Keratinocyte (primary cell): ENCODE measurements at regions not wholly inside any gene's neighbourhood (a gene's known extent, or its start where the extent isn't known, plus 50 kb on each side); places are given as distances from the start of the nearest gene placed in this dataset.

ENCODE experiments used
- DNase-seq: peaks from one replicate; pipeline ENCODE4 v3.0.0-alpha.2; 2011; ENCODE audit warnings: low read depth, missing footprints, low spot score
- FAIRE-seq: peaks from 2 replicates; lab custom pipeline; 2011; peaks lifted over from hg19 to GRCh38; lab: Jason Lieb, UNC
- H2AFZ ChIP-seq: 2 replicates; pipeline ENCODE4 v1.6.0; 2012; ENCODE audit warnings: low read length, control low read depth, inconsistent platforms; ENCODE audit not compliant: control insufficient read depth
- H3K27ac ChIP-seq: 2 replicates; pipeline ENCODE4 v1.5.1; 2011; ENCODE audit warnings: low read length; ENCODE audit not compliant: control insufficient read depth, insufficient read depth
- H3K27me3 ChIP-seq: 3 replicates; pipeline ENCODE4 v1.6.0; 2011; ENCODE audit warnings: low read length; ENCODE audit not compliant: control insufficient read depth, insufficient read depth; ENCODE audit errors: extremely low read depth
- H3K36me3 ChIP-seq, 2 experiments: 2 replicates in 1 of 2; 3 replicates in 1 of 2; pipeline ENCODE4 v1.5.1; 2011; ENCODE audit warnings: low read length in 2 of 2, mild to moderate bottlenecking in 1 of 2; ENCODE audit not compliant: control insufficient read depth in 2 of 2, insufficient read depth in 2 of 2; ENCODE audit errors: extremely low read depth in 1 of 2
- H3K4me1 ChIP-seq: 3 replicates; pipeline ENCODE4 v1.5.1; 2011; ENCODE audit warnings: low read length; ENCODE audit not compliant: control insufficient read depth, insufficient read depth; ENCODE audit errors: extremely low read depth
- H3K4me2 ChIP-seq: 3 replicates; pipeline ENCODE4 v1.6.0; 2011; ENCODE audit warnings: low read depth, low read length; ENCODE audit not compliant: control insufficient read depth, insufficient read depth; ENCODE audit errors: extremely low read depth
- H3K4me3 ChIP-seq, 3 experiments: fragments of 200-600 bp in 1 of 3; sonication (generic) in 1 of 3; 2 replicates in 2 of 3; 3 replicates in 1 of 3; pipeline ENCODE4 v1.5.1; 2011 to 2016; ENCODE audit warnings: low read length in 3 of 3, mild to moderate bottlenecking in 3 of 3, control low read depth in 2 of 3, inconsistent platforms in 1 of 3, low read depth in 1 of 3, mixed read lengths in 1 of 3, mixed run types in 1 of 3, moderate library complexity in 1 of 3; ENCODE audit not compliant: control insufficient read depth in 2 of 3, insufficient read depth in 2 of 3; ENCODE audit errors: extremely low read depth in 1 of 3
- H3K79me2 ChIP-seq: 2 replicates; pipeline ENCODE4 v1.6.0; 2012; ENCODE audit warnings: low read length; ENCODE audit not compliant: control insufficient read depth, insufficient read depth
- H3K9ac ChIP-seq: 3 replicates; pipeline ENCODE4 v1.6.0; 2011; ENCODE audit warnings: low read length; ENCODE audit not compliant: control insufficient read depth, insufficient read depth; ENCODE audit errors: extremely low read depth
- H3K9me1 ChIP-seq: 3 replicates; pipeline ENCODE4 v1.6.0; 2011; ENCODE audit warnings: low read length; ENCODE audit not compliant: control insufficient read depth, insufficient read depth; ENCODE audit errors: extremely low read depth
- H3K9me3 ChIP-seq: 2 replicates; pipeline ENCODE4 v1.5.1; 2012; ENCODE audit warnings: low read depth, low read length; ENCODE audit not compliant: control insufficient read depth
- H4K20me1 ChIP-seq: 3 replicates; pipeline ENCODE4 v1.6.0; 2011; ENCODE audit warnings: low read length; ENCODE audit not compliant: control insufficient read depth, insufficient read depth; ENCODE audit errors: extremely low read depth
- CTCF ChIP-seq, 3 experiments: IDR thresholded peaks in 1 of 3; conservative IDR thresholded peaks in 1 of 3; optimal IDR thresholded peaks in 1 of 3; 2 replicates in 2 of 3; 3 replicates in 1 of 3; pipeline versions ENCODE3 to v1.5.1; 2011; ENCODE audit warnings: low read length in 3 of 3, mild to moderate bottlenecking in 3 of 3, moderate library complexity in 2 of 3, control low read depth in 1 of 3, inconsistent platforms in 1 of 3; ENCODE audit not compliant: insufficient read depth in 2 of 3; ENCODE audit errors: extremely low read depth in 1 of 3
- EZH2 ChIP-seq: IDR thresholded peaks from one replicate; pipeline ENCODE4 v1.6.1; 2012; ENCODE audit warnings: inconsistent platforms, mild to moderate bottlenecking, low read length, moderate library complexity
- dilution Hi-C: fragments of 300-500 bp; cut with MboI; formaldehyde crosslinking; loops from one replicate; pipeline ENCODE4 v1.7.0; 2020; ENCODE audit warnings: low sequenced_read_pairs; ENCODE audit not compliant: extremely low pct_ligation_motif_present

GRCh38 chr1:38102636-38103035 lies 56.0 kb upstream of the POU3F1 start:
- FAIRE-seq (no peak), DNase-seq (no peak)
- H3K79me2 ChIP-seq, result no peaks in the 10 kb centered on the region
- no peaks in the 10 kb centered on the region for H3K36me3 ChIP-seq
- dilution Hi-C loops, result no loop called here
- no peaks in the 10 kb centered on the region for H3K9me3 ChIP-seq
- H4K20me1 ChIP-seq, result no peaks in the 10 kb centered on the region
- no peak overlapping the region for H3K4me2 ChIP-seq
- no peak for TF ChIP-seq CTCF (optimal IDR thresholded peaks at IDR 0.05 in 1 of 3, IDR thresholded peaks at IDR 0.05 in 1 of 3, conservative IDR thresholded peaks at IDR 0.05 in 1 of 3; ENCODE audit: extremely low read depth in 1 of 3, insufficient read depth in 2 of 3, low read length in 3 of 3)
- TF ChIP-seq EZH2, result no peak
- no peaks in the 10 kb centered on the region for H3K27me3 ChIP-seq
- no peaks in the 10 kb centered on the region for H3K9me1 ChIP-seq
- H3K9ac ChIP-seq, result no peak overlapping the region
- no peak overlapping the region for H3K4me3 ChIP-seq
- no peak overlapping the region for H3K27ac ChIP-seq
- H3K4me1 ChIP-seq, result no peaks in the 10 kb centered on the region
- H2AFZ ChIP-seq, result no peak overlapping the region

- no peak for DNase-seq
- peak; percentile 44 for FAIRE-seq
- no peak overlapping the region for H3K4me2 ChIP-seq
- H3K79me2 ChIP-seq, result no peaks in the 10 kb centered on the region
- H3K4me1 ChIP-seq, result no peaks in the 10 kb centered on the region
- no peaks in the 10 kb centered on the region for H3K9me3 ChIP-seq
- no peak overlapping the region for H2AFZ ChIP-seq
- H3K9ac ChIP-seq, result no peak overlapping the region
- no peak overlapping the region for H3K4me3 ChIP-seq
- no peak overlapping the region for H3K27ac ChIP-seq
- no peaks in the 10 kb centered on the region for H3K27me3 ChIP-seq
- H3K9me1 ChIP-seq, result no peaks in the 10 kb centered on the region
- no peaks in the 10 kb centered on the region for H4K20me1 ChIP-seq
- dilution Hi-C loops, result no loop called here
- TF ChIP-seq EZH2 (no peak), CTCF (optimal IDR thresholded peaks at IDR 0.05 in 1 of 3, IDR thresholded peaks at IDR 0.05 in 1 of 3, conservative IDR thresholded peaks at IDR 0.05 in 1 of 3; ENCODE audit: extremely low read depth in 1 of 3, insufficient read depth in 2 of 3, low read length in 3 of 3) (no peak)
- no peaks in the 10 kb centered on the region for H3K36me3 ChIP-seq
Observed at GRCh38 chr1:38101037-38101785, 54.6 kb upstream of the POU3F1 start.
